HTR-8/SVneo (cell line): ENCODE measurements at regions not wholly inside any gene's neighbourhood (a gene's known extent, or its start where the extent isn't known, plus 50 kb on each side); places are given as distances from the start of the nearest gene placed in this dataset.

Experiments used
- DNase-seq: peaks from one replicate; pipeline ENCODE4 v3.0.0; 2011; ENCODE audit warnings: low spot score, mixed read lengths; ENCODE audit not compliant: insufficient read length
- FAIRE-seq: peaks from 2 replicates; lab custom pipeline; 2011; peaks lifted over from hg19 to GRCh38; lab: Jason Lieb, UNC

DNA sequence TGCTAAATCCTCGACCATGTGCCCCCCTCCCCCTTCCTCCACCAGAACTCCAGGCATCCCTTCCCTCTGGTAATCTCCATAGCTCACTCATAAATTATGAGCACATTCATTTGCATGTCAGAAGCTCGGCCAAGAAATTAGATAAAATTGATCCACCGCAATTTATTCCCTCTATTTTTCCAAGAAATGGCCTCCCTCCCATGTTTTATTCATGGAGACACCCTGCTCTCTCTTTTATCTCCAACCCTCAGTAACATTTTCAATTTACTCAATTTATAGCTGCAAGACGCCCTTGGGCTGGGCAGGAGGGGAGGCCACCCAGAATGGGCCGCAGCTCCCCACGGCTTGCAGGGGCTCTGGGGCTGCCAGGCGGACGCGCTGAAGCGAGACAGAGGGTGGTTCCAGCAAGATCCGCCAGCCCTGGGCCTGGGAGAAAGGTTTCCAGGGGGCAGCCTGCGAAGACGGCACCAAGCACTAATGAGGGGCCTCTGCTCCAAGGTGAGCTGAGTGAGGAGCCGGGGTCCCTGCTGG is 54.7 kb upstream of the ZNF423 start:
- FAIRE-seq (no peak), DNase-seq (no peak)

DNA sequence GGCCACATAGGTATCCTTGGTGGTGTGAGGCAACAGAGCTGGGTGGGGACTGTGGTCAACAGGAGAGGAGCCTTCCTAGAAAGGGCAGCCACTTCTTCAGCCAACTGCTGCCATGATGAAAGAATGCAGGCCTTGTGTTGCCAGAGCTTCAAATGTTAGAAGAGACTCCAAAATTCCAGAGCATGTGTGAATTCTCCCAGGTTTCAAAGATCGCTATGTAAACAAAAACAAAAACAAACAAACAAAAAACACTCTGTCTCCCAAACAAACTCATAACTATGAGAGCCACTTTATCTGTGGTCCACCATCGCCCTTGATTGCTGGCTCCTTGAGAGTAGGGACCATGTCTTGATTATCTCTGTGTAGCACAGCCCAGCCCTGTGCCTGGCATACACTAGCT is 55.5 kb upstream of the ZNF423 start:
- FAIRE-seq (no peak), DNase-seq (no peak)

DNA sequence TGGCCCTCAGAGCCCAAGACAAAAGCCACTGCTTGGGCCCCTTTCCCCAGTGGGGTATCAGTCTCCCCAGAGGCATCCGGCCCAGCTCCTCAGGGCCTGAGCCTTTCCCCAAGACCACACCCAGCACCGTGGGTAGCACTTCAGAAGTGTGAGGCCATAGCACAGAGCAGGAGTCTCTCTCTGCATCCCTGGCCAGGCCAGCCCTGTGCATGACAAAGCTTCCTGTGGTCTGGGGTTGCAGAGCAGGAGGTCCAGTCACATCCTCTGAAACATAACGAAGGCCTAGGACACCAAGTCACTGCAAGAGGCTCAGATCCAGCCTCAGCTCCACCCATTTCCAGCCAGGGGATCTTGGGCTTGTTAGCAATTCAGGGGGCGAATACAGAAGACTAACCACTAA is 56.8 kb upstream of the ZNF423 start:
- FAIRE-seq, result no peak

DNA sequence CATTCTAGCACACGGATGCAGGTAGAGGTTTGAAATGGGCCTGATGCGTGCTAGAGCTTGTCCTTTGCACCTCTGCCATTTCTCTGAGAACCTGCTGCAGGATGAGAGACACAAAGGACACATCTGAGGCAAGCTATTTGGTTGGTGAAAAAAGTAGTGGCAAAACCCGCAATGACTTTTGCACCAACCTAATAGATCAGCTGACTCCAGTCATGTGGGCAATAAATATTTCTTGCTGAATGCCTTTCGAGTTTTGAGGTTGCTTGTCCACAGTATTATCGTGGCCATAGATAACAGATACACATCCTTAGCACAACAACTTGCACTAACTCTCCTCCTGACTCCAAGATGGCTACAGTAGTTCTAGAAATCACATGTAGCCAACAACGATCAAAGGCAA is 57.8 kb upstream of the ZNF423 start:
- no peak for FAIRE-seq
- no peak for DNase-seq

More for the DNA sequence above, 56.8 kb upstream of the ZNF423 start:
- no peak for DNase-seq

DNA sequence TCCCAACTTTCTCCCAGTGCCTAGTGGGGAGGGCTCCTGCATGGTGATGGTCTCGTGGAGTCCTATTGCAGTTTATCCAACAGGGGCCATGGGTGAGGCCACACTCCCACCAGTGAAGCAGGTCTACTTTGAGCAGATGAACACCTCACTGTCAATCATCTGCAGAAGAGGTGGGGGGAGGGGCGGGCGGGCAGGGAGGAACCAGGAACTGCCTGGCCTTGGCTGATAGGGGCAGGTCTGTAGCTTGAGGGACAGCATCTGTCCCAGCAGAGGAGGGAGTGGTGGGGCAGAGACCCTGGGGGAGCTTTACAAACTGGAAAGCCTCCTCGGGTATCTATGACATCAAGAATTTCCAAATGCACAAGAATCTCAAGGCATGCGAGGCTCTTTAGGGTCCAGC is 58.7 kb upstream of the ZNF423 start:
- FAIRE-seq (no peak), DNase-seq (no peak)

DNA sequence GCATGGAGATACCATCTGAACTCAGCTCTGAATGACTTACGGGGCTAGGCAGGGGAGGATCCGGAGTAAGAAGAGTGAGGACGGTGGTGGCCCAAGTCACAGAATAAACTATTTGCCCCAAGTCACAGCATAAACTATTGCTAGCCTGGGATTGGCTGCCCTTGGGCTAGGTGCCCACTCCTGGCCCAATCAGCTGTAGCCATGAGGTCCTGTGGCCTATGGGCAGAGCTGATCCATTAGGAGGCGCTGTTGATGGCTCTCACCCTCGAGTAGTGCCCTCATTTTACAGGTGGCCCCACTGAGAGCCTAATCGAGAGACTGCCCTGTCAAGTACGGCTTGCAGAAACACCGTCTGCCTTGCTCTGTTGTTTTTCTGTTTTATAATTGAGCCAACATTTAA is 62.3 kb upstream of the ZNF423 start:
- DNase-seq (no peak), FAIRE-seq (no peak)

DNA sequence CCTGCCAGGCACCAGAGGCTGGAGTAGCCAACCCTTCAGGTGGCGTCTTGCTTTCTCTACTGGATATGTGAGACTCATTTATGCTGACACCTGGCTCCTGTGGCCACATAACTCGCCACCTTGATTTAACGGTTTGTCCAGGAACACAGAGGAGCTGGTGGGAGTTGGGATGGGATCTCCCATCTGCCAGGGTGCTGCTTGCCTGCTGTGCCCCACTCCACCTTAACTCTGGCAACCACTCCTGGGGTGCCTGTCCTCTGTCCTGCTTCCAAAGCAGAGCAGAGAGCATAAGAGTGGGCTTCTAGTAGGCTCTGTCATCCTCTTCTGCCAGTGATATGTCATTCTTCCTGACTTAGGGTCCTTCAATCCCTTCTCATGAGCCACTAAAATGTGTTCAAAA is 63.4 kb upstream of the ZNF423 start:
- no peak for DNase-seq
- no peak for FAIRE-seq

DNA sequence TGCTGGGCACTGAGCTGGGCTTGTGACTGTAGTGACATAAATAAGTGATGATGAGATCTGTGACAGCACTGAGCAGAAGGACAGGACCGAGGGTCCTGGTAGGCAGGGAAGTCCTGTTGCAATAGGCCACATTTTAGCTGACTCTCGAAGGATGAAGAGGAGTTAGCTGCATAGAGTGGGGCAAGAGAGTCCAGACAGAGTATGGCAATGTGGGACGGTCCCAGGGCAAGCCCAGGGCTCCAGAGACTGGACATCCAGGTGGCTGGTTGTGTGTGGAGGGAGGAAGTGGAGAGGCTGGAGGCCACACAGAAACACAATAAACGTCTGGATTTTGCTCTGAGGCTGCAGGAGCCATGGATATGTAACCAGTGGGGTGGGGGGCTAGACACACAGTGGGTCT is 64.5 kb upstream of the ZNF423 start:
- DNase-seq (no peak), FAIRE-seq (no peak)

DNA sequence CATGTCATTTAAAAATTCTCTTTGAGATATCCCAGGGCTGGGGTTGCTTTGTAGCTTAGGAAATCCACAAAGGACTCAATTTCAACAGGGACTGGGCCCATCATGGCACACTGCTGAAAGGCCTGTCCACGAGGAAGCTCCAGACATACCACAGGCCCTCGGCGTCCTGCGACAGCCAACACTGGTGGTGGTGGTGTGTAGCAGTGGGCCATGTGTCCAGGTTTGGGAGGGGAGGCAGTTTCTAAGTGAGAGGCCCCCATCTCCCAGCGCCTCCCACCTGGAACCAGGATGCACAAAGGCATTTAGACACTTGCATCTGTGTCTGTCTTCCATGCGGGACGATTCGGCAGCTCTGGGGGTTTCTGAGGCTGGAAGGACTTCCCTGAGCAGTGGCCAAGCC is 65.2 kb upstream of the ZNF423 start:
- DNase-seq (no peak), FAIRE-seq (no peak)

DNA sequence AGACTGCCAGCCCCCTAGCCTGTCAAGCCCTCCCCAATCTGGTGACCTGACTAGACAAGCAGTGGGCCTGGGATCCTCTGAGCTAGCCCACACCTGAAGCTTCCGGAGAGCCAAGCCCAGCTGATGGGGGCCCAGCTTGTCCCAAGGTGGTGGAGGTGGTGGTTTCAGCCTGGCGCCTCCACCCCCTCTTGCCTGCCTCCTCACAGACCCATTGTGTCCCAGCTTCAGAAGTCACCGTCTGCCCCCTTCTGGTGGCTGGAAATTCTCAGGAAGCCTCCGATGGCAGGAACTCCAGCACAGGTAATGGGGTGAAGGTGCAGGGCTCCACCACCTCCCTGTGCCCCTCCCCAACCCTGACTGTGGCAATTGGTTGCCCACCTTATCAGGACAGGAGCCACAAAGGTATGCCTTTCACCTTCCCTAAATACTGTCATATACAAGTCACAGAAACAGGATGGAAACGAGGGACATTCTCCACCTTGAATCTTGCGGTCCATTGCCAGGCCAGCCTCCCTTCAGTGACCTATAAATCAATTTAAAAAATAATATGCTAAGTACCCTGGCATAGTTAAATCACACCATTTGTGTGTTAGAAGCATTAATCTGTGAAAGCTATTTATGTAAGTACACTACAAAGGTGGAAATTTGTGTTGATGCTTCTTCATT is 66.0 kb upstream of the ZNF423 start:
- DNase-seq (peak; percentile 62), FAIRE-seq (peak; percentile 28)

DNA sequence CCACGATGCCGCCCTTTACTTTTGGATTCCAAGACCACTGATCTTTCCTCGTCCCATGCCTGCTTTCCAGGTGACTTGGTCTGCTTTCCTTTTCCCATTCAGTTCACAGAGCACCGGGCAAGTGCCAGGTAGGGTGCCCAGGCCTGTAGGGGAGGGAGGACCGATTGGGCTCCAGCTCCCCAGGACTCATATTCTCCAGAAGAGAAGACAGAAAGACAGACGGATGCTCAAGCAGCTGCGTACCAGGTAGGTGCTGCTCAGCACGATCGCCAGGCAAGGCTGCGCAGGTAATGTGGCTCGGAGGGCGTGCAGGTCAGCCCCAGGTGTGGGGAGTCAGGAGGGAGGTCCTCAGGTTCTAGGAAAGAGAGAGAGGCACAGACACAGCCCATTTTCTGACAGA is 67.5 kb upstream of the ZNF423 start:
- FAIRE-seq, result no peak

DNA sequence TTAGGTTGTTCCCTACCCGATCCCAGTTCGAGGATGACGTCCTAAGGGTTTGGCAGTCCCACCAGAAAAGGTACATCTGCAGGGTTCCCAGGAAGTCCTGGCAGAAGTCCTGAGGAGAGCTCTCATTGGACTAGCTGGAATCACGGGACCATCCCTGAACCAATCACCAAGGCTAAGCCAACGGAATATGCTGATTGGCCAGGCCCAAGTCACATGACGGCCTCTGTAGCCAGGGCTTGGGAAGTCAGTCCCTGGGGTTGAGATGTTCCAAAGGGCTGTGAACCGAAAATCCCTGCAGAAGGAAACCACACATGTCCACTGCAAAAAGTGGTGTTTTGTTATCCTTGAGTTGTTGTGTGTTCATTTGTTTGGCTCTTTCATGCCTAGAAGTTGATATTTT is 68.2 kb upstream of the ZNF423 start:
- FAIRE-seq, result no peak
- no peak for DNase-seq

More for the DNA sequence above, 67.5 kb upstream of the ZNF423 start:
- no peak for DNase-seq

DNA sequence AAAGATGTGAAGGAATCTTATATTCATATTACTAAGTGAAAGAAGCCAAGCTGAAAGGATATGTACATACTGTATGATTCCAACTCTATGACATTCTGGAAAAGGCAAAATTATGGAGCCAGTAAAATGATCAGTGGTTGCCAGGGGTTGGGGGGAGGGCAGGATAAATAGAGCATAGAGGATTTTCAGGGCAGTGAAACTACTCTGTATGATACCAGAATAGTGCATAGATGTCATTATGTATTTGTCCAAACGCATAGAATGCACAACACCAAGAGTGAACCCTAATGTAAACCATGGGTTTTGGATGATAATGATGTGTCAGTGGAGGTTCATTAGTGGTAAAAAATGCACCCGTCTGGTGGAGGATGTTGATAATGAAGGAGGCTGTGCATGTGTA is 71.0 kb upstream of the ZNF423 start:
- no peak for FAIRE-seq
- no peak for DNase-seq

DNA sequence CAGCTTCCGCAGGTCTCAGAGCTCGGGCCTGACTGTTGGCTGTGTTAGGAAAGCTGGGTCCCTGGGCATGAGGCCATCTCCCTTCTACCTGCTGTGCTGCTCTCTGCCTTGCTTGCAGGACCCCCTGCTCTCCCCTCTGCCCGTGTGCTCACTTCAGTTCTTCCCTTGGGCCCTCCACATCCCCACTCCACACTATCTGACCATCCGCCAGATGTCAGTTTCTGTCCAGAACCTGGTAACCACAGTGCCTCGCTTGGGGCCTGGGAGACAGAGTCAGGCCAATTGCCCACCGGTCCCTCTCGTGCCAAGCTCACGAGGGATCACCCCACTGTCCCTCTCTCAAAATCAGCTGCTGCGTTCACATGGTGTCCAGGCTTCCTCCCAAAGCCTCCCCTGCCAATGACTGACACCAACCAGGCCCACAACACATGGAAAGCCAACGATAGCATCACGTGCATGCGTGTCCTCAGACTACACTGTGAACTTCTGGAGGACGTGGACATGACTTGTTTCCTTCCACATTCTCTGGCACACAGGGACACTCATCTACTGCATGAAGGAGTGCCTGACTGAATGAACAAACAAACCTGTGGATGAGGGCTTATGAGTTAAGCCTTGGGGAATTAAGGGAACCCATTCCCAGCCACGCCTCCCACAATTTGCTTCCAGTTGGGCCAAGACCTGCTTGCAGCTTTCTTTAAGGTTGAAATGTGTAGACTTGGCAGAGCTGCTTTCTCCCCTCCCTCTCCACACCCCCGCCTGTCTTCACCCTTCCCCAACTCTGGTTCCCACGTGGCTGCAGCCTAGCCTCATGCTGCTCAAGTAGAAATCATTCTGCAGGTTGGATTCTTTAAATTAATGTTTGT is 72.5 kb upstream of the ZNF423 start:
- no peak for DNase-seq
- FAIRE-seq, result no peak

DNA sequence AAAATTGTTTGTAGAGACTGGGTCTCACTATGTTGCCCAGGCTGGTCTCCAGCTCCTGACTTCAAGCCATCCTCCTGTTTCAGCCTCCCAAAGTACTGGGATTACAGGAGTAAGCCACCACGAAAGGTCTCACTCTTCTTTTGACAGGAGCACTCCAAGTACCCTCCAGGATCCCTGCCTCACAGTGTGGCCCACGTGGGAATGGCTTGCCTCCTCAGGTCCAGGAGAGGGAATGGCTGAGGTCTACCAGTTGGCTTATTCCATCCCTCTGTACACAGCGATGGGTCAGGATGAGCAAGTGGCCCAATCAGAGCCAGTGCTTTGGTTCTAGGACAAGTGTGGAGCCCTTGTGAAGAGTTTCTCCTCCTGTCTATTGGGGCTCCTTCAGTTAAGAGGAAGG is 73.7 kb upstream of the ZNF423 start:
- no peak for DNase-seq
- no peak for FAIRE-seq

DNA sequence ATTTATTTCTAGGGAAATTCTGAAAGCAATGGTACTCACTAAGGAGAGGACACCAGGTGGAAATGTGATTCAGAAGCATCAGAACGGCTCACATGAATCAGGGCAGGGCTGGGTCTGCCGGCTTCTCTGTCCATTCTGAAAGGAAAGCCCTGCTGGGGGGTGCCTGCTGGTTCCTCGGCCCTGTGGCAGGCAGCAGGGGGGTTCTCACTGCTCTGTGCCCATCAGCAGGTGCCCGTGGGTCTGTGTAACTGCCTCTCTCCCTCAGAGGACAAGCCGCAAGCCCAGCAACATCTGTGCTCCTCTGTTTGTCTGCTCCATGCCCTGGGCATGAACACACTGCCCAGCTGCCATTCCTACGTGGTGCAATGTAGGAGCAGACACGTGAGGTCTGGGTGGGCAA is 74.9 kb upstream of the ZNF423 start:
- no peak for DNase-seq
- FAIRE-seq, result no peak

DNA sequence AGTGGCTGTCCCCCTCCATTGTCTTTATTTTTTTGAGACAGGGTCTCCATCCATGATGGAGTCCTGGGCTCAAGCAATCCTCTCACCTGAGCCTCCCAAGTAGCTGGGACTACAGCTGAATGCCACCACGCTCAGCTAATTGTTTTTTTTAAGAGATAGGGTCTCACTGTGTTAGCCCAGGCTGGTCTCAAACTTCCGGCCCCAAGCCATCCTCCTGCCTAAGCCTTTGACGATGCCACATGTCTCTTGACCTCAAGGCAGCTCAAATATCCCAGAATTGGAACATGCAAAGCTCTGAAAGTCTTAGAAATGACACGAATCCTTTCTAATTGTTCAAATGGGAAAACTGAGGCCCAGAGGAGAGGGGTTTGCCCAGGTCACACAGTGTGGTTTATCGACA is 75.4 kb upstream of the ZNF423 start:
- DNase-seq, result no peak

DNA sequence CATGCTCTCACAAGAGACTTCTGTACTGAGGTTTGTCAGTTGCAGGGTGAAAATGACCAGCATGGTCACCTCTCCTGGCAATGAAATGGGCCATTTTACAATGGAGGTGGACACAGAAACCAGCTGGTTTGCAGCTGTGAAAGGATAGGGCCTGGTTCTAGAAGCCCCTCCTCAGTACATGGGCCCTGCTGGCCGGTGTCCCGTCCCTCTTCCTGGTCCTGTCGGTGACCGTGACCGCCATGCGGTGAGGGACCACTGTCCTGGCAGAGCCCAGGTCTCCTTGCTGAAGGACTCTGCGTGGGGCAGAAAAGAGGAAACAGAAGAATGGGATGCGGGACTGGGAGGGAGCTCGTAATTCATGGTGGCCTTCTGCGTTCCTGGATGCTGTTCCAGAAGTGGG is 76.0 kb upstream of the ZNF423 start:
- DNase-seq (no peak), FAIRE-seq (no peak)

More for the DNA sequence above, 75.4 kb upstream of the ZNF423 start:
- FAIRE-seq, result no peak

DNA sequence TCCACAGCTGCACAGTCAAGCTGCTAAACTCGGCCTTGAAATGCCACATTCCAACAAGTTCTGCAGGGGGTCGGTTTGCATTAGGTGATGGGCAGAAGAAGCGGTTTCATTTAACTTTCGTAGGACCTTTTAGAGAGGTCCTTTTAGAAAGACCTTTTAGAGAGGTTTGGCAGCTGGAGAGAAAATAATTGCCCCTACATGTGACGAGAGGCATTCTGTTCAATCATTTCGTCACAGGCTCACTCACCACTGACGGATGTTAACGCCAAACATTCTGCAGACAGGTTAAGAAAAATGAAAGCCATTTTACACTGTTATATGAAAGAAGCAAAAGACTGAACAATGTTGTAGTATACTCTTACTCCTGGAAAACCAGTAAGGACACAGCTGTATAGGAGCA is 76.5 kb upstream of the ZNF423 start:
- FAIRE-seq (no peak), DNase-seq (no peak)

DNA sequence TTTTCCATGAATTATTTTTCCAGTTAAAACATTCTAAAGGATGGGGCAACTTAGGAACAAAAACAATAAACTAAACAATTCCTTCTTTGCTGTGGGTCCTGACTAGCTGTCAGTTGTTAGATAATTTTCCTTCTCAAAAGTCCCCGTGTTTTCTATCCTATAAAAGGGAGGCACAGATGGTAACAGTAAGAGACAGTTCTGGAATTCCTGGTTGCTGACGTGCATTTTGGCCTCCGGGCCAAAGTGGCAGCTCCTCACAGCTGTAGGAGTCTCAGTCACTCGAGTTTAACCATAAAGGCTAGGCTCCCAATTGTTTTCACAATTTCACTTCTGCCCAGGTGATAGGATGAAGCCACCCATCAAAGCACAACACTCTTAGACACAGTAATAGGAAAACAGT is 77.0 kb upstream of the ZNF423 start:
- FAIRE-seq, result no peak
- DNase-seq, result no peak

DNA sequence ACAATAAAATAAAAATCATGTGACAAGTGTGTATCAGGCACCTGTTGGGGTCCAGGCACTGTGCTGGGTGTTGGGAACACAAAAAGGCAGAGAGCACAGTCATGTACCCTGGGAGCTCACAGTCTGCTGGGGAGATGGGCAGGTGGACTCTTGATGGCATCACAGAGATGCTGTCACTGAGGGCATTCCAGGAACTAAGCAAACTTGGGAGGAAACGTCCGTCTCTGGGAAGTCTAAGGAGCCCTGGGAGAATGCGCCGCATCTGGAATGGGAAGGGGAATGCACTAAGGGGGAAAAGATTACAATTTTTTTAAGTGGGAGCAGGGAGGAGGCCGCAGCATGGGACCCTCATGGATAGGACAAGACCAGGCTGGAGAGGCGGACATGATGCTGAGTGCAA is 80.9 kb upstream of the ZNF423 start:
- no peak for DNase-seq
- FAIRE-seq, result no peak

DNA sequence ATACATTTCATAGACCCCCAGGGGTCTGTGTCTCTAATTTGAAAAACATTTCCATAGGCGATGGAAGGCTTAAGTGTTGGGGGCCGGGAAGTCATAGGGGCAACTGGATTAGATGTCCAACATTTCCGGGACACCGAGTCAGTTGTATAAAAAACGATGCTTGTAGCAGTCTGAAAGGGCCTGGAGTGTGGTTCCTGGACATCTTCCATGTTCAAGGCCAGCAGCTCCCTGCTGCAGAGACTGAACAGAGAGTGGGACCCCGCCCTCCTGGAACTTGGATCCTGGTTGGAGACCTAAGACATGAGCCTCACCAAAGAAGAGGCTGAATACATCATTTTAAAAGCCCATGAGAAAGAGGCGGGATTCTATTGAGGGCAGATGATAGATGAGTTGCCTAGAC is 82.0 kb upstream of the ZNF423 start:
- FAIRE-seq, result no peak

More for the DNA sequence above, 82.0 kb upstream of the ZNF423 start:
- DNase-seq, result no peak
